ENCODE measurements at regions not wholly inside any gene's neighbourhood (a gene's known extent, or its start where the extent isn't known, plus 50 kb on each side); places are given as distances from the start of the nearest gene placed in this dataset.

DNA sequence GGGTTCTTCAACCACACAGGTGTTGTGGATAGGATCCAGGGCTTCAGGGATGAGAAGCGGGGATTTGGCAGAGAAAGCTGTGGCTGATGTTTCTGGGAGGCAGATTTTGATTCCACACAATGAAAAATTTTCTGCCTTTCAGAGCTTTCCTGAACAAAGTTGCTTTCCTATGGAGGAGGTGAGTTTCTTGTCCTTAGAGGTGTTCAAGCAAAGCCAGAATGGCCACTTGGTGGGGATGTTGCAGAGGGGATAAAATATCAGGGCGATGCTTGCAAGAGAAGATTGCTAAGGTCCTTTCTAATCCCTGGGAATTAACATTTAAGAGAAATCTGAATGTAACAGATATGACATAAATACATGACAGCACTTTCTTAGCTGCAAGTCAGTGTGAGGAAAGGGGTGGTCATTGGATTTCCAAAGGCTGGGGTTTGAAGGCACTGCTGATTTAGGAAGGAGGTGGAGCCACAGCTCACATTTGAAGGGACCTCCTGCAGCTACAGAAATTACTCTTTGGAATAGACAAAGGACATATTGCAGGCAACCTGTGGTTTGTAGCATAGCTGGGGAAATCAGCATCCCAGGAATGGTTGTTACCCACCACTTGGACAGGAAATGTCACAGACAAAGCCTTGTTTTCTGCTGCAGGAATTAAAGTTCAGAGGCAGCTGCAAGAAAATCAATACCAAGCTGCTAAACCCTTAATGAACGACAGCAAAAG lies 271.1 kb upstream of the CHD6 start:
- TF ChIP-seq, protein P1, sequence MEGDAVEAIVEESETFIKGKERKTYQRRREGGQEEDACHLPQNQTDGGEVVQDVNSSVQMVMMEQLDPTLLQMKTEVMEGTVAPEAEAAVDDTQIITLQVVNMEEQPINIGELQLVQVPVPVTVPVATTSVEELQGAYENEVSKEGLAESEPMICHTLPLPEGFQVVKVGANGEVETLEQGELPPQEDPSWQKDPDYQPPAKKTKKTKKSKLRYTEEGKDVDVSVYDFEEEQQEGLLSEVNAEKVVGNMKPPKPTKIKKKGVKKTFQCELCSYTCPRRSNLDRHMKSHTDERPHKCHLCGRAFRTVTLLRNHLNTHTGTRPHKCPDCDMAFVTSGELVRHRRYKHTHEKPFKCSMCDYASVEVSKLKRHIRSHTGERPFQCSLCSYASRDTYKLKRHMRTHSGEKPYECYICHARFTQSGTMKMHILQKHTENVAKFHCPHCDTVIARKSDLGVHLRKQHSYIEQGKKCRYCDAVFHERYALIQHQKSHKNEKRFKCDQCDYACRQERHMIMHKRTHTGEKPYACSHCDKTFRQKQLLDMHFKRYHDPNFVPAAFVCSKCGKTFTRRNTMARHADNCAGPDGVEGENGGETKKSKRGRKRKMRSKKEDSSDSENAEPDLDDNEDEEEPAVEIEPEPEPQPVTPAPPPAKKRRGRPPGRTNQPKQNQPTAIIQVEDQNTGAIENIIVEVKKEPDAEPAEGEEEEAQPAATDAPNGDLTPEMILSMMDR (IDR thresholded peaks at IDR 0.05; ENCODE audit: insufficient read depth, low read depth, low read length): no peak
- no peak for TF ChIP-seq EZH2 (IDR thresholded peaks at IDR 0.05; ENCODE audit: insufficient read depth, low read length)
